Left renal cortex interstitium (tissue), 4 donors: ENCODE measurements at regions not wholly inside any gene's neighbourhood (a gene's known extent, or its start where the extent isn't known, plus 50 kb on each side); places are given as distances from the start of the nearest gene placed in this dataset.
"Not testable (repeated sequence)": the region's sequence is repeated elsewhere in the genome, so short reads cannot be mapped to it uniquely, and the experiment has no call there.

ENCODE experiments used
- DNase-seq, 4 donors: peaks; one replicate each; pipeline ENCODE4 v3.0.0-alpha.2; 2013; ENCODE audit warnings: low read depth in 4 of 4, low spot score in 2 of 4, missing footprints in 1 of 4

GRCh38 chr12:58068706-58069105, 127.3 kb downstream of the ATP23 start:
- no peak for DNase-seq

- DNase-seq = peak in 2 of 4 donors; percentile 17 to 20
Observed at GRCh38 chr12:58069268-58069963, 128.0 kb downstream of the ATP23 start.

- DNase-seq = no peak
Observed at GRCh38 chr12:58071994-58072393, 130.6 kb downstream of the ATP23 start.

GRCh38 chr12:58074259-58074658, 132.9 kb downstream of the ATP23 start:
- no peak for DNase-seq

- DNase-seq = no peak
Observed at GRCh38 chr12:58079806-58080205, 138.4 kb downstream of the ATP23 start.

- no peak for DNase-seq
Observed at GRCh38 chr12:58081488-58081887, 140.1 kb downstream of the ATP23 start.

GRCh38 chr12:58082996-58083395, 141.6 kb downstream of the ATP23 start:
- no peak for DNase-seq

GRCh38 chr12:58086006-58086405, 144.6 kb downstream of the ATP23 start:
- DNase-seq = no peak

GRCh38 chr12:58086930-58087329, 145.6 kb downstream of the ATP23 start:
- no peak for DNase-seq

GRCh38 chr12:58087423-58088127, 146.2 kb downstream of the ATP23 start:
- no peak for DNase-seq

GRCh38 chr12:58089588-58089987, 148.2 kb downstream of the ATP23 start:
- DNase-seq = no peak

- no peak for DNase-seq
Observed at GRCh38 chr12:58090685-58091084, 149.3 kb downstream of the ATP23 start.

GRCh38 chr12:58095002-58095401, 153.6 kb downstream of the ATP23 start:
- DNase-seq = no peak

GRCh38 chr12:58097741-58098140, 156.4 kb downstream of the ATP23 start:
- DNase-seq = no peak

GRCh38 chr12:58099476-58099875, 158.1 kb downstream of the ATP23 start:
- no peak for DNase-seq

GRCh38 chr12:58104351-58104755, 163.0 kb downstream of the ATP23 start:
- no peak for DNase-seq

GRCh38 chr12:58105225-58106119, 164.1 kb downstream of the ATP23 start:
- no peak for DNase-seq

- DNase-seq = no peak
Observed at GRCh38 chr12:58106195-58106594, 164.8 kb downstream of the ATP23 start.

GRCh38 chr12:58117201-58117600, 175.8 kb downstream of the ATP23 start:
- DNase-seq = no peak

- no peak for DNase-seq
Observed at GRCh38 chr12:58117667-58118066, 176.3 kb downstream of the ATP23 start.

GRCh38 chr12:58125761-58126160, 184.4 kb downstream of the ATP23 start:
- not testable (repeated sequence) for DNase-seq
